Stimulated activated CD8-positive, alpha-beta memory T cell treated with anti-CD3 and anti-CD28 coated beads, Interleukin-2, amount 100 ng/mL, for 48 hours (primary cell): ENCODE measurements at regions not wholly inside any gene's neighbourhood (a gene's known extent, or its start where the extent isn't known, plus 50 kb on each side); places are given as distances from the start of the nearest gene placed in this dataset.

Experiments used
- DNase-seq, 2 donors: peaks; one replicate each; pipeline ENCODE4 v3.0.0-alpha.2; 2020; ENCODE audit warnings: low read depth in 2 of 2

DNA sequence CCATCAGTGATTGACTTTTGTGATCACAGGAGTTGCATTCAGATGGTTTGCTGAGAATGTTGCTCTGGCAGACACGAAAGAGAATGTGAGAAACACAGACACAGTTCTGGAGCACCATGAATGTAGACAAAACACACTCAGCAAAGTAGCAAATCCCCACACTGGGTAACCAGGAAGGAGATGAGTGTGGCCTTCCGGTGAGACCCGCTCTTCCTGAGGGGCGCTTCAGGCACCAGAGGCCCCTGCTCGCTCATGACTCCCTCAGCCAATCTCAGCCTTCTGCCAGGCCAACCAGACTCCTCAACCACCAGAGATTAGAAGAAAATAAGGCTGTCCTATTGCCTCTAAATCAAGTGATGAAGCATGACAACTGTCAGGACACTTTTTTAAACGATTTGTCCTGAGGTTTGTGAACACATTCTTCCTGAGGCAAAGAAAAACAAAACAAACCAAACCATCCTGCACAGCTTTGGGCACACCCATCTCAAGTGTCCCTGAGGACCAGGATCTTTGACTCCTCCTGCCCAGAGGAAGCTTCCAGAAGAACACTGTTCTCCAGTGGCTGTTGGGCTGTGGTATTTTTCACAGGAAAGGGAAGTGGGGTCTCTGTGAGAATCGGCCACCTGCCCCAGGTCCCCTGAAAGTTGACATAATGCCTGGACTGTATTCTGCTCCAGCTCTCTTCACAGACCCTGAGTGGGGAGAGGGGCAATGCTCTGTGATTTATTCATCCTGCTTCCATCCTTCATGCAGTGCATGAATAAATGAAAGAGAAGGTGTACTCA is 152.8 kb downstream of the BCL11A start:
- no peak for DNase-seq

DNA sequence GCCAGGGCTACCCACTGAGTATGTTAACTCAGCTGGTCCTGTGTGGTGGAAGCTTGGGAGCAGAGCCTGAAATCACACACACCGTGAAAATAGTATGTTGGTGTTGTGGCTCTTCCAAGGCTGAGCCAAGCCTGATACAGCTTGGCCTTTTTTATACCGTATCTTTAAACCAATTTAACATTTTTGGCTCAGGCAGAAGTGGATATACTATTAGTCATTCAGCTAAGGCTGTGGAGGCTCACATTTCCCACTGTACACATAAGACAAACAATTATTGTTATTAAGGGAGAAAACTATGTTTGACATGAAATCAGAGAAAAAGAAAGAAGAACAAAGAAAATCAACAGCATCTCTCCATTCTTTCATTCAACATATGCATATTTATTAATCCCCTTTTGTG is 159.0 kb downstream of the BCL11A start:
- no peak for DNase-seq

DNA sequence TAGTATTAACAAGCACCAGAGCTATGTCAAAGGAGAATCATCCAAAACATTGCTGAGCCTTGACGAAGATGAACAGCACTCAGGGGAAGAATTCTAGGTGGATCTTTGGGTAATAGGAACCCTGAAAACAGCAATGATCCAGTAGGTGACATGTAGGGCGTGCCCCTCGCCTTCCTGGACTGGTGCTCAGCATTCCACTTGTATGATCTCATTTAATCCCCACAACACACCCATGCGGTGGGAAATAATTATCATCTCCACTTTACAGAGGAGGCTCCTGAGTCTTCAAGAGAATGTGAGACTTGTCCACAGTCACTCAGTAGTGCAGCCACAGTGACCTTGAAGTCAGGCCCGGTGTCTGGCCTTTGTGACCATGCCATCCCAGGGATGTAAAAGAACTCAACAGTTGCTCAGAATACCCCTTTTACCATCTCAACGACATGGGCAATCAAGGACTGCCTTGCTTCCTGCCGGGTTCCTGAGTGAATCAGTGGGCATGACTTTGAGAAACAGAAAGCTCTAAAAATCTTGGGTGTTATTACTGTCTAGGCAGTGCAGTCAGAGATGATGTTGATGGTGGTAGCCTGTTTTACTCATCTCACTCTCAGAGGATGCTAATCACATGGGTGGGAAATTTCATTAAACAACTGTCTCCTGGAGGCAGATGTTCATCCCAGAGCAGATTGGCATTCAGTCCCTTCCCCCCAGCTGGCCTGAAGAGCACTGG is 161.6 kb downstream of the BCL11A start:
- no peak for DNase-seq

DNA sequence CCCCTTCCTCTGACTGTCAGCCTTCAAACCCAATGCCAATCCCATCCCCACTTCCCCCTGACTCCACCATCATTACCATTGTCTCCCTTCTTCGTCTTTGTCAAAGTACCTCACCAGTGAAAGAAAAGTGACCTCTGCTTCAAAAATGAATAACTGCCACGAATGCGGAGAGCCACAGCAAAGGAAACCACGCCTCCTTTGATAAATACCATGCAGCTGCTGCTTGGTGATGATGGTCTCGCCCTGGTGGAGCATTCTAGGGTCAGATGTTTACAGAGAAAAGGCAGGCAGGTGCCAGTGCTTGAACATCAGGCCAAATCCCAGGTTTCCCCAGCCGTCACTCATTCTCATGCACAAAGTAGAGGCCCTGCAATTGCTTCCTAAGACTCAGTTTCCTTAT is 162.2 kb downstream of the BCL11A start:
- DNase-seq = no peak

DNA sequence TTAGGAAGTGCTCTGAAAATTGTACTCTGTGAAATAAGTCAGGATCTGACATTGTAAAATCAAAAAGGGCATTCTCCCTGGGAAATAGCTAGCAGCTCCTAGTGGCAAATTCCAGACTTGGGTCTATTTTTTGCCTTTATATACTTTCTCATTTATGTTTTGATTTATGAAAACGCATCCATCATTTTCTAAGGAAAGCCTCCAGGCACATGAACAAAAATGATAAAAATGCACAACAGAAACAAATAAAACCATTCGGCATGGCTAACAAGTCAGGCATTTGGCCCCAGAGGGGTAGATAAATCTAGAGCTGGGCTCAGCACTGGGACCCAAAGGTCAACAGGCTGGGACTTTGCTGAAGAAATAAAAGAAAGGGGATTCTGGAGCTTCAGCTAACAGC is 167.0 kb downstream of the BCL11A start:
- no peak for DNase-seq

DNA sequence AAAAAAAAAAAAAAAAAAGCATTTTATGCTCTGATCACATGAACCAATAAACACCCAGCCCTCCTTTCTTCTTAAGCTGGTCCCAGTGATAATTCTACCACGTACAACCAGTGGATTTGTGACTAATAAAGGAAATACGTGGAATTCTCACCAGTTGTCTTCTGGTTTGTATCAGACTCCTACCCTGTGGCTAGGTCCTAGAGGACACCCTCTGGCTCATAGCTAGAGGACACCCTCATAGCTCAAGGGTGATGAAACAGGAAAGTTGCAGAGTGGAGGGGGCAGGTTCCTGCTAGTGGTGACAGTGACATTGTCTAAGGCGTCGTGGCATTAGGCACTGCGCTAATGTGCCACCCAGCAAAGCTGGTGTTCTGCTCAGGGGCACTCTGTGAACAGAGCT is 167.8 kb downstream of the BCL11A start:
- no peak for DNase-seq

DNA sequence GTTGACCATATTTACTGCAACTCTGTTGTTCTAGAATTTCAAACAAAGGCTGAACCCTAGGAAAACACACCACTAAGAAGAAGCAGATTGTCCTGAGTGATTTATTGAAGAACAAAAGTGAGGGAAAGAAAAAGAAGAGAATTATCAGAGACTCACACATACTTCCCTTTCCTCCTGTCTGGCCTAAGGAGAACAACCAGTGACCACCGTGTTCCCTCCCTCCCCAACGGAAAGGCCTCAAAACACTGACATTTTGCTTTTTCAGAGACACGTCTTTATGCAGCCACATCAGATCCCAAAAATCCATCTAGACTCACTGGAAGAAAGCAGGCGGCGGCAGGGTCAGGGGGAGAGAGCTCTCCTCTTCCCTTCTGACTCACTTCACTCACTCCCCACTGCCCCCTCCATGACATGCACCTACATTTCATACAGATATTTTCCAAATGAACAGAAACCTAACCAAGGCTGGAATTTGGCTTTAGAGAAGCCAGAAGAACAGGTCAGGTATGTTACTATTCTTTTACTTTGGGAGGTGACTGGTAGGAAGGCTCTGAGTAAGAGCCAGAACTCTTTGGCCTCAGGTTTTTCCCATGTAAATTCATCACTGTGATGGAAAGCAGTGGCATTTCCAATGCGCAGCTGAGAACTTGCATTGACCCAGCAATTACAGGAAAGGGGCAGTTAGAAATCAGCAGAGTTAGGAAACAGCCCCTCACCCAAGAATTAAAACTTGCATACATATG is 169.9 kb downstream of the BCL11A start:
- no peak for DNase-seq

DNA sequence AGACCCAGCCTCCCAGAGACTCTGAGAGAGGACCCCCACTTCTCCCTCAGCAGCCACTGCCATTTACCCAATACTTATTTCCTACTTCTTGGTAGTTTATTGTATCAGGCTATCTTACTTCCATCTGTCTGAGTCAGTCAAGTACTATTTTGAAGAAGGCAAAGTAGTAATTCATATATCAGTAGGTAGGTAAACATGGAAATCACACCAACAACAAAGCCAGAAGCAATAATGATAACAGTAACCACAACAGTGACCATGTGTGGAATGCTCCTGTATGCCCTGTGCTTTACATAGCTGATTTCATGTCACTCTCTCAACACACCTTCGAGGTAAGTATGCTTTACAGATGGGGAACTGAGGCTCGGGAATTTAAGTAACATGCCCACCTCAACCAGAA is 173.0 kb downstream of the BCL11A start:
- no peak for DNase-seq

GRCh38 chr2:60379684-60380083 is 173.8 kb downstream of the BCL11A start:
- DNase-seq = no peak

DNA sequence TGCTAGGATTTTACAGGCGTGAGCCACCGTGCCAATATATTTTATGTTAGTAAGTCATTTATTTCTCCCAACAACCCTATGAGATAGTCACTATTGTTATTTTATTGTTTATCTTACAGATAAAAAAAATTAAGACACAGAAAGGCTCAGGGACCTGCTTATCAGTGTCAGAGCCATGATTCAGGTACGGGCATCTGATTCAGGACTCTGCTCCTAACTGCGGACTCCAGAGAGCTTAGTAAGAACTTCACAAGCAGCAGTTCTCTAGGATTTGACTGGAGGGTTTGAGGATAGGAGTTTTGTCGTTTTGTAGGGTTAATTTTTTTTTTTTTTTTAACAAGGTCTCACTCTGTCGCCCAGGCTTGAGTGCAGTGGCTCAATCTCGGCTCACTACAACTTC is 174.2 kb downstream of the BCL11A start:
- DNase-seq = no peak

DNA sequence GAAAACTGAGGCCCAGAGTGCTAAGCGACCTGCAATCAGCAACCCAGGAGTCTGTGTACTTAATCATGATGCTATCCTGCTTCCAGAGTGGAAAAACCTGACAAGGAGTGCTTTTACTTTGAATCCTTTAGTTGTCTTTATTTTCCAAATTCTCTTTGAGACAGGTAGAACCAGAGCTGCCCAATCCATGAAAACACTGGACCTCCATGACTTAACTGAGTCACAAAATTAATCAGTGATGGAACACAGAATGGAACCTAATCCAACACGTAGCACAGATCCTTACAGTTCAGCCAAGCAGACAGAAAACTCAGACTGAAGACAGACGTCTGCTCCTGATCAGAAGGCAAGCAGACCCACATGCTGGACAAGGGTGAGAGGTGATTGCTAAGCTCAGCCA is 175.6 kb downstream of the BCL11A start:
- no peak for DNase-seq

GRCh38 chr2:60376252-60376651 is 177.2 kb downstream of the BCL11A start:
- no peak for DNase-seq

DNA sequence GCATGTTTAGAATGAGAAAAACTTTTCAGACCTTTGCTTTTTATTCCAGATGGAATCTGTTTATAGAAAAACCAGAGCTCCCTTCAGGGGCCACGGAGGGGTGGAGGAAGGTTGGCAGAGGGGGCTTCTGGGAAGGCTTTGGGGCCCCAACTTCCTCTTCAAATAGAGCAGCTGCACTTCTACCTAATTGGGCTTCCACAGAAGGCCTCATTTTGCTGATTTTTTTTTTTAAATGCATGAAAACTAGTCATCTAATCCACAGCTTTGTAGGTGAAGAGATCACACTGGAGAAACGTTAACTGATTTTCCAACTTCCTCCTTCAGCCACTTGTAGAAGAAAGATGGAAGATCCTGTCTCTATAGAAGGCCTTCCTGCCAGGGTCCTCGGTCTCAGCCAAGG is 181.8 kb downstream of the BCL11A start:
- DNase-seq = no peak

GRCh38 chr2:60371219-60371618 is 182.2 kb downstream of the BCL11A start:
- no peak for DNase-seq

- no peak for DNase-seq
Observed at GRCh38 chr2:60370814-60371213, 182.6 kb downstream of the BCL11A start.

DNA sequence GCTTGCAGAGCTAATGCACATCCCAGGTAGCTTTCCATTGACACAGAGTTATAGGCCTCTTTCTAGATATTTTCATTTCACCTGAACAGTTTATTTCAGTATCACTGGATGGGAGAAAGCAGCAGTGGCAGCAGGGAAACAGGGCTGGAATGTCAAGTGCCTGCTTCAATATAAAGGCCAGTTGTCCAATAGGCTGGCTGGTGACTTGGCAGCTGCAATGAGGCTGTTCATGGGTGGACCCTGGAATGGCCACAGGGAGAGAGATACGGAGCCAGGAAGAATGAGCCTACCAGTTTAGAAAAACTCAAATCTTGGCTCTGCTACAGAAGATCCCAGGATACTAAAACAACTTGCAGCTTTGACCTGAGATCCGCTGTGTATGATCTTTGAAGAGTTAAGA is 185.0 kb downstream of the BCL11A start:
- DNase-seq = no peak

- DNase-seq = no peak
Observed at GRCh38 chr2:60366135-60366712, 187.2 kb downstream of the BCL11A start.

GRCh38 chr2:60365556-60365955 is 187.9 kb downstream of the BCL11A start:
- DNase-seq = no peak

- DNase-seq = no peak
Observed at GRCh38 chr2:60364491-60364890, 189.0 kb downstream of the BCL11A start.

DNA sequence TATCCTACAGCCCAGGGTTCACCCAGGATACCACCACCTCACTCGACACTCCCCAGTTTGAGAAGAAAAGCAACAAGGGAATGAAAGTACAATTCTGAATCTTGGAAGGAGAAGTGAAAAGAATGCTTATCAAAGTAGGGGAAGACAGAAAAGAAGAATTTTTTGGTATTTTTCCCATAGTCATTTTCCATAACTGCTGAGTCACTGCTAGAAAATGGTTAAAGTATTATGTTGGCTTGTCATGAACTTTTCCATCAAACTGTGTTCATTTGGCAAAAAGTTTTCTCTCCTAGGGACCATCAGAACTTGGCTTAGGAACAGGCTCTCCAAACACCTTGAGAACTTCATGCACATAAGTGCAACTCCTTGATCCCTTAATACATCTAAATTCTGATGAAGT is 192.0 kb downstream of the BCL11A start:
- no peak for DNase-seq

GRCh38 chr2:60359569-60359968 is 193.9 kb downstream of the BCL11A start:
- DNase-seq = no peak

DNA sequence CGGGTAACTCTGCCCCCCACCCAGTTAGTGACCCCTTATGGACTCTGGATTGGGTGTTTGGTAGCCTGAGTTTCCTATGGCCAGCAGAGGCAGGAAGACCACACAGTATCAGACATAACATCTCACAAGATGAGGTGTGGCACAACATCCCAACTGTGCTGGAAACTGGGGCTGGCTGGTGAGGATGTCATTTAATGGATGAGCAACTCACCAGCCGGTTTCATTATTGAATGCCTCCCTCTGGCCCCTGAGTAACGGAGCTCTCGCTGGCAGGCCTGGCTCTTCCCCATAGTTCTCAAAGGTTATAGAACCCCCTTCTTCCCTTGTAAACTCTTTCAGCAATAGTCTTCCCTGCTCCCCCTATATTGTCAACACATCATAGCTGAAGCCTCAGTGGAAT is 195.0 kb downstream of the BCL11A start:
- DNase-seq = no peak
